Activated naive CD4-positive, alpha-beta T cell treated with anti-CD3 and anti-CD28 coated beads, Interleukin-2, amount 10 ng/mL, durations not matched to agents 7 days and 5 days (primary cell): ENCODE measurements at regions not wholly inside any gene's neighbourhood (a gene's known extent, or its start where the extent isn't known, plus 50 kb on each side); places are given as distances from the start of the nearest gene placed in this dataset.
"Not testable (repeated sequence)": the region's sequence is repeated elsewhere in the genome, so short reads cannot be mapped to it uniquely, and the experiment has no call there.

Experiments used
- CTCF ChIA-PET: fragments of 350-600 bp; sonication (Branson Sonifier 250); formaldehyde crosslinking; loops from one replicate; lab custom pipeline; 2021; ENCODE audit warnings: antibody characterized with exemption; lab: Charles Lee
- DNase-seq: peaks from one replicate; pipeline ENCODE4 v3.0.0-alpha.2; 2020
- H3K27ac Mint-ChIP-seq: one replicate; pipeline ENCODE4 v1.8.0; 2021; ENCODE audit warnings: mild to moderate bottlenecking, moderate library complexity, mixed read lengths
- H3K27me3 Mint-ChIP-seq: one replicate; pipeline ENCODE4 v1.8.0; 2021; ENCODE audit warnings: mild to moderate bottlenecking, mixed read lengths
- H3K36me3 Mint-ChIP-seq: one replicate; pipeline ENCODE4 v1.8.0; 2021; ENCODE audit warnings: mixed read lengths
- H3K4me1 Mint-ChIP-seq: one replicate; pipeline ENCODE4 v1.8.0; 2021; ENCODE audit warnings: mixed read lengths
- H3K4me3 Mint-ChIP-seq: one replicate; pipeline ENCODE4 v1.8.0; 2021; ENCODE audit warnings: mild to moderate bottlenecking, moderate library complexity, mixed read lengths
- H3K9me3 Mint-ChIP-seq: one replicate; pipeline ENCODE4 v1.8.0; 2021; ENCODE audit warnings: mixed read lengths

GRCh38 chrX:25144043-25144940 is 128.5 kb upstream of the ARX start:
- no peaks in the 10 kb centered on the region for H3K36me3 Mint-ChIP-seq
- no peak overlapping the region for H3K27ac Mint-ChIP-seq
- CTCF ChIA-PET = interaction anchor here (0.8 to 2.0 kb wide), 12 partner anchors 13 to 626 kb away, joined by 3 to 21 read pairs (median 4); no protein-coding TSS in a partner anchor
- H3K9me3 Mint-ChIP-seq = no peaks in the 10 kb centered on the region
- DNase-seq = peak; percentile 47
- H3K4me3 Mint-ChIP-seq = no peak overlapping the region
- no peaks in the 10 kb centered on the region for H3K4me1 Mint-ChIP-seq
- peaks cover 3% of the 10 kb centered on the region for H3K27me3 Mint-ChIP-seq

GRCh38 chrX:25143596-25143995 is 127.8 kb upstream of the ARX start:
- no peaks in the 10 kb centered on the region for H3K9me3 Mint-ChIP-seq
- no peaks in the 10 kb centered on the region for H3K4me1 Mint-ChIP-seq
- no peak overlapping the region for H3K4me3 Mint-ChIP-seq
- H3K36me3 Mint-ChIP-seq = no peaks in the 10 kb centered on the region
- H3K27ac Mint-ChIP-seq = no peak overlapping the region
- CTCF ChIA-PET = interaction anchor here (0.5 to 2.0 kb wide), 12 partner anchors 13 to 625 kb away, joined by 3 to 21 read pairs (median 4); no protein-coding TSS in a partner anchor
- peaks cover 3% of the 10 kb centered on the region for H3K27me3 Mint-ChIP-seq
- no peak for DNase-seq

- DNase-seq = no peak
- H3K27me3 Mint-ChIP-seq = peaks cover 3% of the 10 kb centered on the region
- no peaks in the 10 kb centered on the region for H3K9me3 Mint-ChIP-seq
- no peaks in the 10 kb centered on the region for H3K36me3 Mint-ChIP-seq
- CTCF ChIA-PET = no interaction called here
- no peak overlapping the region for H3K27ac Mint-ChIP-seq
- no peaks in the 10 kb centered on the region for H3K4me1 Mint-ChIP-seq
- no peak overlapping the region for H3K4me3 Mint-ChIP-seq
Observed at GRCh38 chrX:25141684-25142083, 125.9 kb upstream of the ARX start.

GRCh38 chrX:25131055-25131454 is 115.3 kb upstream of the ARX start:
- H3K4me1 Mint-ChIP-seq = no peaks in the 10 kb centered on the region
- DNase-seq = no peak
- CTCF ChIA-PET = interaction anchor here (0.9 kb wide), 1 partner anchor 13 kb away, joined by 3 read pairs; no protein-coding TSS in a partner anchor
- no peak overlapping the region for H3K27ac Mint-ChIP-seq
- H3K36me3 Mint-ChIP-seq = no peaks in the 10 kb centered on the region
- H3K9me3 Mint-ChIP-seq = no peaks in the 10 kb centered on the region
- peaks cover 4% of the 10 kb centered on the region for H3K27me3 Mint-ChIP-seq
- H3K4me3 Mint-ChIP-seq = no peak overlapping the region

GRCh38 chrX:25130619-25131018 is 114.9 kb upstream of the ARX start:
- H3K27ac Mint-ChIP-seq = no peak overlapping the region
- no peaks in the 10 kb centered on the region for H3K36me3 Mint-ChIP-seq
- no peaks in the 10 kb centered on the region for H3K9me3 Mint-ChIP-seq
- CTCF ChIA-PET = interaction anchor here (0.9 kb wide), 1 partner anchor 13 kb away, joined by 3 read pairs; no protein-coding TSS in a partner anchor
- no peak overlapping the region for H3K4me3 Mint-ChIP-seq
- H3K4me1 Mint-ChIP-seq = no peaks in the 10 kb centered on the region
- H3K27me3 Mint-ChIP-seq = peaks cover 4% of the 10 kb centered on the region
- no peak for DNase-seq

- Mint-ChIP-seq H3K36me3 (no peaks in the 10 kb centered on the region), H3K27me3 (peaks cover 4% of the 10 kb centered on the region), H3K4me3 (no peak overlapping the region), H3K9me3 (no peaks in the 10 kb centered on the region), H3K4me1 (no peaks in the 10 kb centered on the region), H3K27ac (no peak overlapping the region)
- CTCF ChIA-PET = no interaction called here
- no peak for DNase-seq
Observed at GRCh38 chrX:25125483-25125882, 109.7 kb upstream of the ARX start.

GRCh38 chrX:25124391-25124790 is 108.6 kb upstream of the ARX start:
- H3K36me3 Mint-ChIP-seq = no peaks in the 10 kb centered on the region
- CTCF ChIA-PET = no interaction called here
- no peak overlapping the region for H3K4me3 Mint-ChIP-seq
- H3K4me1 Mint-ChIP-seq = no peaks in the 10 kb centered on the region
- H3K9me3 Mint-ChIP-seq = no peaks in the 10 kb centered on the region
- no peak overlapping the region for H3K27ac Mint-ChIP-seq
- peaks cover 4% of the 10 kb centered on the region for H3K27me3 Mint-ChIP-seq
- DNase-seq = no peak

GRCh38 chrX:25112156-25112555 is 96.4 kb upstream of the ARX start:
- no peaks in the 10 kb centered on the region for H3K27me3 Mint-ChIP-seq
- no peaks in the 10 kb centered on the region for H3K4me1 Mint-ChIP-seq
- H3K9me3 Mint-ChIP-seq = no peaks in the 10 kb centered on the region
- no peaks in the 10 kb centered on the region for H3K36me3 Mint-ChIP-seq
- no peak overlapping the region for H3K4me3 Mint-ChIP-seq
- H3K27ac Mint-ChIP-seq = no peak overlapping the region
- CTCF ChIA-PET = no interaction called here
- DNase-seq = no peak

- Mint-ChIP-seq H3K27ac (no peak overlapping the region), H3K4me3 (no peak overlapping the region), H3K4me1 (no peaks in the 10 kb centered on the region), H3K9me3 (no peaks in the 10 kb centered on the region), H3K36me3 (no peaks in the 10 kb centered on the region), H3K27me3 (no peaks in the 10 kb centered on the region)
- CTCF ChIA-PET = no interaction called here
- DNase-seq = no peak
Observed at GRCh38 chrX:25108481-25108880, 92.7 kb upstream of the ARX start.

- no peaks in the 10 kb centered on the region for H3K27me3 Mint-ChIP-seq
- no peak overlapping the region for H3K4me3 Mint-ChIP-seq
- no peak overlapping the region for H3K27ac Mint-ChIP-seq
- no peak for DNase-seq
- H3K36me3 Mint-ChIP-seq = no peaks in the 10 kb centered on the region
- H3K9me3 Mint-ChIP-seq = no peaks in the 10 kb centered on the region
- CTCF ChIA-PET = no interaction called here
- H3K4me1 Mint-ChIP-seq = no peaks in the 10 kb centered on the region
Observed at GRCh38 chrX:25105221-25105620, 89.5 kb upstream of the ARX start.

GRCh38 chrX:25096522-25097045 is 80.8 kb upstream of the ARX start:
- Mint-ChIP-seq H3K27ac (no peak overlapping the region), H3K4me3 (no peak overlapping the region), H3K4me1 (no peaks in the 10 kb centered on the region), H3K27me3 (peaks cover 7% of the 10 kb centered on the region), H3K9me3 (no peaks in the 10 kb centered on the region), H3K36me3 (no peaks in the 10 kb centered on the region)
- CTCF ChIA-PET = no interaction called here
- DNase-seq = no peak

GRCh38 chrX:25091152-25091551 is 75.4 kb upstream of the ARX start:
- not testable (repeated sequence) for H3K36me3 Mint-ChIP-seq, H3K9me3 Mint-ChIP-seq, H3K27ac Mint-ChIP-seq, DNase-seq, H3K27me3 Mint-ChIP-seq, H3K4me3 Mint-ChIP-seq, H3K4me1 Mint-ChIP-seq
- CTCF ChIA-PET = interaction anchor here (0.8 kb wide), 1 partner anchor 9 kb away, joined by 3 read pairs; no protein-coding TSS in a partner anchor

GRCh38 chrX:25084446-25084845 is 68.7 kb upstream of the ARX start:
- Mint-ChIP-seq H3K9me3 (peaks cover 2% of the 10 kb centered on the region), H3K4me3 (no peak overlapping the region), H3K27me3 (peaks cover 4% of the 10 kb centered on the region), H3K36me3 (no peaks in the 10 kb centered on the region), H3K27ac (no peak overlapping the region), H3K4me1 (no peaks in the 10 kb centered on the region)
- DNase-seq = no peak
- CTCF ChIA-PET = no interaction called here

- no peaks in the 10 kb centered on the region for H3K36me3 Mint-ChIP-seq
- H3K9me3 Mint-ChIP-seq = no peaks in the 10 kb centered on the region
- no peaks in the 10 kb centered on the region for H3K4me1 Mint-ChIP-seq
- no peak overlapping the region for H3K27ac Mint-ChIP-seq
- DNase-seq = no peak
- H3K27me3 Mint-ChIP-seq = no peaks in the 10 kb centered on the region
- H3K4me3 Mint-ChIP-seq = no peak overlapping the region
- CTCF ChIA-PET = no interaction called here
Observed at GRCh38 chrX:25083661-25084060, 67.9 kb upstream of the ARX start.

GRCh38 chrX:25079020-25079419 is 63.3 kb upstream of the ARX start:
- H3K4me1 Mint-ChIP-seq = no peaks in the 10 kb centered on the region
- no peak overlapping the region for H3K27ac Mint-ChIP-seq
- H3K9me3 Mint-ChIP-seq = no peaks in the 10 kb centered on the region
- H3K27me3 Mint-ChIP-seq = no peaks in the 10 kb centered on the region
- no peak overlapping the region for H3K4me3 Mint-ChIP-seq
- H3K36me3 Mint-ChIP-seq = no peaks in the 10 kb centered on the region
- CTCF ChIA-PET = no interaction called here
- no peak for DNase-seq
